Prostate gland (tissue), 2 donors: ENCODE measurements at regions not wholly inside any gene's neighbourhood (a gene's known extent, or its start where the extent isn't known, plus 50 kb on each side); places are given as distances from the start of the nearest gene placed in this dataset.

Source experiments
- DNase-seq: peaks from one replicate; pipeline ENCODE4 v3.0.0-alpha.2; 2019; ENCODE audit warnings: low spot score
- H3K27ac ChIP-seq, 2 donors: fragments of 200-600 bp; sonication (generic); 2 replicates each; pipeline ENCODE4 v1.5.1; 2017 to 2019
- H3K27me3 ChIP-seq: fragments of 200-600 bp; sonication (generic); replicated peaks from 2 replicates; pipeline ENCODE4 v1.5.1; 2019; ENCODE audit not compliant: insufficient read depth
- H3K36me3 ChIP-seq, 2 donors: fragments of 200-600 bp; sonication (generic); 1 replicate in 1 of 2; 2 replicates in 1 of 2; pipeline versions ENCODE4 v1.5.1 to v1.8.1; 2017 to 2019
- H3K4me1 ChIP-seq: fragments of 200-600 bp; sonication (generic); replicated peaks from 2 replicates; pipeline ENCODE4 v1.5.1; 2019
- H3K4me3 ChIP-seq, 2 donors: fragments of 200-600 bp; sonication (generic); 2 replicates each; pipeline ENCODE4 v1.5.1; 2017 to 2019
- H3K9me3 ChIP-seq: fragments of 200-600 bp; sonication (generic); 2 replicates; pipeline ENCODE4 v1.5.1; 2017
- POLR2A ChIP-seq: fragments of 450-650 bp; IDR thresholded peaks from one replicate; pipeline ENCODE4 v1.6.1; 2016; ENCODE audit warnings: antibody characterized with exemption, mild to moderate bottlenecking
- POLR2AphosphoS5 ChIP-seq: sonication (generic); formaldehyde crosslinking; IDR thresholded peaks from one replicate; pipeline ENCODE4 v1.6.1; 2017; ENCODE audit warnings: antibody characterized with exemption
- WGBS: methylation state at CpG from one replicate; pipeline ENCODE4 v1.1.5; 2018; 5-methylcytosine and 5-hydroxymethylcytosine counted together
- intact Hi-C: fragments of 100-400 bp; cut with DNase I; formaldehyde crosslinking; loops from one replicate; pipeline ENCODE4 v1.14.2; 2022
- TF ChIP-seq, protein P1 (sequence below), 4 experiments: fragments of 200-600 bp in 2 of 4; fragments of 450-650 bp in 2 of 4; sonication (generic) in 2 of 4; IDR thresholded peaks; 1 replicate in 3 of 4; 2 replicates in 1 of 4; pipeline ENCODE4 v1.5.1; 2016 to 2019; ENCODE audit warnings: antibody characterized with exemption in 4 of 4, mild to moderate bottlenecking in 2 of 4, moderate library complexity in 2 of 4

DNA sequence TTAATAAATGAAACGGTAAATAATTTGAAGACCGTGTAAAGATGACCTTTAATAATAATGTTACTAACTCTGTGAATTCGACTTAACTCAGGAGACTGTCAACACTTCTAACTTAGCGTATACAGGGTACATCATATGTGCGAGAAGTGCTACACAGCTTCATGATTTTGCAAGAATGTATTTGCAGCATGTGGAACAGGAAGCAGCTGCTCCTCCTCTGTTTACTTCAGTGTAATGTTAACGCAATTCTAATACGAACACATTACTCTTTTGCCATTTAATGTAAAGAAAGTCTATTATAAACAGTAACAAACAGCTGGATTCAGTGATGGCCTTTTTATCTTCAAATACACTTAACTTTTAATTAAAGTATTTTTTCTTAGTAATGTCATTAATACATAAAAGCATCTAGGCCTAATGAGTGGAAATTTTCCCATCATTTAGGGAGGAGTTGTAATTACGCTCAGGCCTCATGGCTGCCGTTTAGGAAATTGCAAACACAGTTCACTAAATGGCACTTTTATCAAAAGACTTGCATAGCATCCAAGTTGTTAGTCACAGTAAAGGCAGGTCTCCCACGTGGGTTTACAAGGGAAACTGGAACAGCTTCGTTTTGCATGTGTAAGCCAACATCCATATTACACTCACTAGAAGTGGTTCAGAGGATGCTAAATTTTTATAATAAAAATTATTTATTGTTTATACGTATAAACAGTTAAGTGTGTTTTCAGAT, 635.7 kb downstream of the FBXO15 start:
- no peaks in the 10 kb centered on the region for H3K4me1 ChIP-seq
- intact Hi-C loops, result no loop called here
- no peak overlapping the region for H3K4me3 ChIP-seq
- H3K27me3 ChIP-seq, result no peaks in the 10 kb centered on the region
- no peak overlapping the region for H3K27ac ChIP-seq
- DNase-seq, result no peak
- H3K9me3 ChIP-seq, result no peaks in the 10 kb centered on the region
- no peaks in the 10 kb centered on the region for H3K36me3 ChIP-seq
- WGBS, result 63% methylated on average over 12 of the region's 12 CpGs
- TF ChIP-seq, protein P1, sequence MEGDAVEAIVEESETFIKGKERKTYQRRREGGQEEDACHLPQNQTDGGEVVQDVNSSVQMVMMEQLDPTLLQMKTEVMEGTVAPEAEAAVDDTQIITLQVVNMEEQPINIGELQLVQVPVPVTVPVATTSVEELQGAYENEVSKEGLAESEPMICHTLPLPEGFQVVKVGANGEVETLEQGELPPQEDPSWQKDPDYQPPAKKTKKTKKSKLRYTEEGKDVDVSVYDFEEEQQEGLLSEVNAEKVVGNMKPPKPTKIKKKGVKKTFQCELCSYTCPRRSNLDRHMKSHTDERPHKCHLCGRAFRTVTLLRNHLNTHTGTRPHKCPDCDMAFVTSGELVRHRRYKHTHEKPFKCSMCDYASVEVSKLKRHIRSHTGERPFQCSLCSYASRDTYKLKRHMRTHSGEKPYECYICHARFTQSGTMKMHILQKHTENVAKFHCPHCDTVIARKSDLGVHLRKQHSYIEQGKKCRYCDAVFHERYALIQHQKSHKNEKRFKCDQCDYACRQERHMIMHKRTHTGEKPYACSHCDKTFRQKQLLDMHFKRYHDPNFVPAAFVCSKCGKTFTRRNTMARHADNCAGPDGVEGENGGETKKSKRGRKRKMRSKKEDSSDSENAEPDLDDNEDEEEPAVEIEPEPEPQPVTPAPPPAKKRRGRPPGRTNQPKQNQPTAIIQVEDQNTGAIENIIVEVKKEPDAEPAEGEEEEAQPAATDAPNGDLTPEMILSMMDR (IDR thresholded peaks at IDR 0.05), result no peak
- TF ChIP-seq POLR2AphosphoS5 (no peak), POLR2A (no peak)

DNA sequence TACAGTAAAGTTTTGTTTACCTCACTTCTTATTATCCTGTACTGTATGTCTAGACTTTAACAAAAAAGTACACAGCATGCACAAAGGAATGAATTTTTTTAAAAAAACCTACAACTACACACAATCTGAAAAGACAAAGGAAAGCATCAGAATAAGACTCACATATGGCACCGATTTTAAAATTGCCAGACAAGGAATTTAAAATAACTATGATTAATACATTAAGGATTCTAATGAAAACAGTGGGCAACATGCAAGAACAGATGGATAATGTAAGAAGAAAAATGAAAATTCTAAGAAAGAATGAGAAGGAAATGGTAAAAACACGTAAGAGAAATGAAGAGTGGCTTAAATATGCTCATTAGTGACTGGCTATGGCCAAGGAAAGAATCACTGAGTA, 638.2 kb downstream of the FBXO15 start:
- no peaks in the 10 kb centered on the region for H3K4me1 ChIP-seq
- no peak for DNase-seq
- WGBS, result 80% methylated on average over 2 of the region's 2 CpGs
- no peak overlapping the region for H3K27ac ChIP-seq
- H3K27me3 ChIP-seq, result no peaks in the 10 kb centered on the region
- H3K36me3 ChIP-seq, result no peaks in the 10 kb centered on the region
- no peak overlapping the region for H3K4me3 ChIP-seq
- no peak for TF ChIP-seq POLR2A
- TF ChIP-seq POLR2AphosphoS5, result no peak
- TF ChIP-seq, protein P1 (IDR thresholded peaks at IDR 0.05), result no peak
- intact Hi-C loops, result no loop called here
- no peaks in the 10 kb centered on the region for H3K9me3 ChIP-seq

DNA sequence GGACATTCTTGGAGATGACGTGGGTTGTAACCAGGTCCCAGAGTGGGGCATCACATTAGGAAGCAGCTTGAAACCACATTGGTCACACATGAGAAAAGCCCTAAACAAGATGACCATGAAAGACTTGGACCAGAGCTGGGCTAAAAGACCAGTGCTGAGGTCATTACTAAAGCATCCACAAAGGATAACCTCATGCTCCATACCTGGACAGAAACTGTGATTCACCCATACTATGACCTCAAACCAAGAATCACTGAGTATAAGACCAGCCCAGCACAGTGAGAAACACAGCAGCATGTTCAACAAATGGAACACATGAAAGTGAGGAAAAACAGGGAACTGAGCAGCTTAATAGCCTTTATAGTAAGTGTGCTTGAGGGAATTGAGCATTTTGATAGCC, 635.5 kb upstream of the NETO1 start:
- no peaks in the 10 kb centered on the region for H3K9me3 ChIP-seq
- H3K36me3 ChIP-seq, result no peaks in the 10 kb centered on the region
- no peaks in the 10 kb centered on the region for H3K27me3 ChIP-seq
- no peak for TF ChIP-seq POLR2A
- no peak for TF ChIP-seq POLR2AphosphoS5
- TF ChIP-seq, protein P1 (IDR thresholded peaks at IDR 0.05), result no peak
- intact Hi-C loops, result no loop called here
- no peak for DNase-seq
- no peak overlapping the region for H3K4me3 ChIP-seq
- no peak overlapping the region for H3K27ac ChIP-seq
- 0% methylated on average over 1 of the region's 1 CpG for WGBS
- H3K4me1 ChIP-seq, result no peaks in the 10 kb centered on the region

DNA sequence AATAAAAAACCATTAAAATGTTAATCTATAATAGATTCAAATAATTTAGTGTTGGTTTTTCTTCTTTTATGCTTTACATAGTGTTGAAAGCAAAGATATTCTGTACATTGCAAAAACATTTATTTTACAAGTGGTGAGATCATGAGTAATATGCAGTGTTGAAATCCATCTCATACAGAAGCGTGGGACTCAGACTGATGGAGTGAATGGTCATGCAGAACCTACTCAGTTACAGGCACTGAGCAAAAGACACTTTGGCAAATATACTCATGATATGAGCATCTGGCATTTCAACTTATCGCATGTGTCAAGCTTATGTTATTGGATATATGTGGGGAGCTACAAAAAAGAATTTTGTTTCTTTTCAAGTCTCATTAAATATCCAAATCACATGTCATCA, 620.2 kb upstream of the NETO1 start:
- H3K4me3 ChIP-seq, result no peak overlapping the region
- no peaks in the 10 kb centered on the region for H3K27me3 ChIP-seq
- intact Hi-C loops, result no loop called here

DNA sequence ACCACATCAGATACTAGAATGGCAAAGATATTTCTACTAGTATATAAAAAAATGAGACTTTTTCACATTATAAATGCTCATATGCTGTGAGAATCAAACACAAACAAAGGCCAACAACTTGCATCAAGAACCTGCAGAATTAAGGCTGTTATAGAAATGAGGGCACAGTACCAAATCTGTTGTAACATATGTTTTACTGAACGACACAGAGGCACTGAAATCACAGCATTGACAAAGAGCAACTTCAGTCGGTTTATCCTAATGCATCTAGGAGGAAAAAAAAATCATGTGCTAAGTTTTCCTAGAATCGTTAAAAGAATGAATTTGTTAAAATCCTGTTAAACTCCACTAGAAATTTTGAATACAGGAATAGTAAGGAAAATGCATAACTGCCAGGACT, 617.4 kb upstream of the NETO1 start:
- Histone ChIP-seq H3K4me3 (no peak overlapping the region), H3K4me1 (no peaks in the 10 kb centered on the region), H3K27me3 (no peaks in the 10 kb centered on the region), H3K27ac (no peak overlapping the region), H3K36me3 (no peaks in the 10 kb centered on the region), H3K9me3 (no peaks in the 10 kb centered on the region)
- WGBS, result 30% methylated on average over 3 of the region's 3 CpGs
- DNase-seq, result no peak
- TF ChIP-seq POLR2AphosphoS5 (no peak), POLR2A (no peak)
- TF ChIP-seq, protein P1 (IDR thresholded peaks at IDR 0.05), result no peak
- intact Hi-C loops, result no loop called here

More for the DNA sequence above, 620.2 kb upstream of the NETO1 start:
- H3K9me3 ChIP-seq, result no peaks in the 10 kb centered on the region
- H3K27ac ChIP-seq, result no peak overlapping the region
- H3K4me1 ChIP-seq, result no peaks in the 10 kb centered on the region
- 97% methylated on average over 2 of the region's 2 CpGs for WGBS
- H3K36me3 ChIP-seq, result no peaks in the 10 kb centered on the region
- no peak for DNase-seq
- TF ChIP-seq POLR2A (no peak), POLR2AphosphoS5 (no peak)
- TF ChIP-seq, protein P1 (IDR thresholded peaks at IDR 0.05), result no peak
